ENCODE measurements at regions not wholly inside any gene's neighbourhood (a gene's known extent, or its start where the extent isn't known, plus 50 kb on each side); places are given as distances from the start of the nearest gene placed in this dataset.
A peak's percentile ranks its signal among the peaks of the same experiment; 100 is the strongest.

- Histone ChIP-seq H3K27ac (ENCODE audit: low read depth) (no peak overlapping the region), H3K4me3 (ENCODE audit: low read depth, low read length) (no peak overlapping the region), H3K4me1 (ENCODE audit: insufficient read depth) (no peaks in the 10 kb centered on the region), H3K36me3 (ENCODE audit: insufficient read depth) (no peaks in the 10 kb centered on the region)
- 93% methylated on average over 6 of the region's 6 CpGs for WGBS
- DNase-seq (ENCODE audit: extremely low spot score): no peak
These were observed 117.6 kb upstream of the PWP1 start for GRCh38 chr12:107567876-107568619.

DNA sequence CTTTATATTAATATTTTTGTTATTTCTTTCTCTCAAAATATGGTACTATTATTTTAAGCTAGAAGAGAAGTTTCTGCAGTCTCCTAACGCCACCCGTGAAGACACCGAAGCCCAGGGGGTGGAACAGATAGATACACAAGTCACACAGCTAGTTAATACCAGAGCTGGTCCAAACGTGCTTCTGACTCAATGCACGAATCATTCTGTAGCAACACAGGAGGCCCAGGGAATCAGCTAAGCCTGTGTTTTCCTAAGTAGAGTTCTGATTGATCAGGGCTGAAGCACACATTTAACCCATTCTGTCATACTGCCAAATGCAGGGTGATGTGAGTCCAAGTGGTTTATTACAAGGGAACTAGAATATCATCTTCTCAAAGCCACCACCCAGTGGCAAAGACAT, 116.9 kb upstream of the PWP1 start:
- WGBS: 78% methylated on average over 5 of the region's 5 CpGs

GRCh38 chr12:107570721-107571120, 114.9 kb upstream of the PWP1 start:
- H3K27ac ChIP-seq (ENCODE audit: low read depth): no peak overlapping the region
- WGBS: 51% methylated on average over 1 of the region's 1 CpG
- H3K4me3 ChIP-seq (ENCODE audit: low read depth, low read length): no peak overlapping the region
- no peaks in the 10 kb centered on the region for H3K36me3 ChIP-seq (ENCODE audit: insufficient read depth)
- H3K4me1 ChIP-seq (ENCODE audit: insufficient read depth): no peaks in the 10 kb centered on the region
- DNase-seq (ENCODE audit: extremely low spot score): no peak

More for the DNA sequence above, 116.9 kb upstream of the PWP1 start:
- H3K4me1 ChIP-seq (ENCODE audit: insufficient read depth): no peaks in the 10 kb centered on the region
- H3K36me3 ChIP-seq (ENCODE audit: insufficient read depth): no peaks in the 10 kb centered on the region
- H3K4me3 ChIP-seq (ENCODE audit: low read depth, low read length): no peak overlapping the region
- no peak overlapping the region for H3K27ac ChIP-seq (ENCODE audit: low read depth)
- no peak for DNase-seq (ENCODE audit: extremely low spot score)

GRCh38 chr12:107571492-107571891, 114.1 kb upstream of the PWP1 start:
- DNase-seq (ENCODE audit: extremely low spot score): no peak
- Histone ChIP-seq H3K36me3 (ENCODE audit: insufficient read depth) (no peaks in the 10 kb centered on the region), H3K4me3 (ENCODE audit: low read depth, low read length) (no peak overlapping the region), H3K4me1 (ENCODE audit: insufficient read depth) (no peaks in the 10 kb centered on the region), H3K27ac (ENCODE audit: low read depth) (no peak overlapping the region)
- WGBS: 82% methylated on average over 7 of the region's 7 CpGs

DNA sequence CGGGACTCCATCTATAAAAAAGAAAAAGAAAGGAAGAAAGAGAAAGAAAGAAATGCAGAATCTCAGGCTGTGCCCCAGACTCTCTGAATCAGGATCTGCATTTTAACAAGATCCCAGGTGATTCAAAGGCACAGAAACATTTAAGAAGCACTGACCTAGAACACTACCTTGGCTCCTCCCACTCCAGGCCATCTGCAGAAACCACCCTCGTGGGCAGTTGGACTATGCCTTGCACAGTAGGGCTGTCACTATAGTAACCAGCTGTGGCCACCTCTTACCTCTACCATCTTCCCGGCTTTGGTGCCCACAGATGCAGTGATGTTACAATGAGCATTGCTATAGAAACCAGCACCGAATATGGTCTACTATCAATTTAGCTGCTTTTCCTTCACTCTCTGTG, 110.9 kb upstream of the PWP1 start:
- WGBS: 86% methylated on average over 4 of the region's 4 CpGs
- H3K4me3 ChIP-seq (ENCODE audit: low read depth, low read length): no peak overlapping the region
- DNase-seq (ENCODE audit: extremely low spot score): no peak

DNA sequence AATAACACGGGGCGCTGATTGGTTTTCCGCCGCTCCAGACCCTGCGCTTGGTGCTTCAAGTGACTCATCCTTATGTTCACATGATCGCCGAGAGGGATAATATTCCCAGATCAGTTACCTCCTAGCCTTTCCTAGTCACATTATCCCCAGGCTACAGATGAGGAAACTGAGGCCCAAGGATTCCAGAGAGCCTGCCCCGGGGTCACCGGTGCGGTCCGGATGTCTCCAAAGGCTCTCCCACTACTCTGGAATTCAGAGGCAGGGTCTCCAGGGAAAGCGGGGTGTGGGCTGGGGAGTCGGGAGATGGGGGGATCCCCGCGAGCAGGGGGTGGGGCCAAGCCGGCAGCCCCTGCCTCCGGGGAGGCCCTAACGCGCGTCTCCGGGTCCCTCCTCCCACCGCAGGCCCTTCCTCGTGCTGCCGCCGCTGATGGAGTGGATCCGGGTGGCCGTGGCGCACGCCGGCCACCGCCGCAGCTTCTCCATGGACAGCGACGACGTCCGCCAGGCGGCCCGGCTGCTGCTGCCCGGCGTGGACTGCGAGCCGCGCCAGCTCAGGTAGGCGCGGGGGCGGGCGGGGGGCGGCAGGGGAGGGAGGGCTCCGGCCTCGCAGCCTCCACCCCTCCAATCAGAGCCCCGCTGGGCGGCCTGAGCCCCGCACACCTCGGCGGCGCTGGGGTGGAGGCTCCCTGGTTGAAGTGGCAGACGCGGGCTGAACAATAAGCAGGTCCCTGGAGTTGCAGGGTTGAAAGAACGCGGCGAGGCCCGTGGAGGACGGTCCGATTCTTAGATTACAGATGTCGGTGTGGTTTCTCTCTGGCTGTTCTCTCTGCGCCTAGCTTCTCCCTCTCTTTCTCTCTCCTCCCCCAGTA, 104.6 kb upstream of the PWP1 start:
- Histone ChIP-seq H3K4me1 (ENCODE audit: insufficient read depth) (no peaks in the 10 kb centered on the region), H3K4me3 (ENCODE audit: low read depth, low read length) (peak overlapping the region; percentile 17), H3K36me3 (ENCODE audit: insufficient read depth) (no peaks in the 10 kb centered on the region), H3K27ac (ENCODE audit: low read depth) (no peak overlapping the region)
- WGBS: 18% methylated on average over 66 of the region's 66 CpGs
- no peak for DNase-seq (ENCODE audit: extremely low spot score)

More for the DNA sequence above, 110.9 kb upstream of the PWP1 start:
- no peak overlapping the region for H3K27ac ChIP-seq (ENCODE audit: low read depth)
- no peaks in the 10 kb centered on the region for H3K4me1 ChIP-seq (ENCODE audit: insufficient read depth)
- no peaks in the 10 kb centered on the region for H3K36me3 ChIP-seq (ENCODE audit: insufficient read depth)

DNA sequence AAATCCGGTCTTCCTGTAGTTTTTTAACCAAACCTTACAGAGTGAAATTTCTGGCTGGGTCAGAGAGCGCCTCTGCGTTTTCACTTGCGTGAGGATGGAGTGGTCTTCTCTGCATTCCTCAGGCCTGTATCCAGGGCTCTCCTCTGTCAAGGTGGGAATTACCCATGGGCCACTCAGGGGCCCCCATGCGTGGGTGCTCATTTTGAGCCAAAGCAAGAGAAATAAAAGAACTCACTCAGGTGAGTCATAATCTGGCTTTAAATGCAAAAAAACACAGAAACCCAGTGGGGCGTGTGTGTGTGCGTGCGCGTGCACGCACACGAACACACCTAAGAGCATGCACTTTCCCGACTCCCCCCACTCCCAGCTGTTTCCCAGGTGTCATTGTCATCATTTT, 104.0 kb upstream of the PWP1 start:
- Histone ChIP-seq H3K36me3 (ENCODE audit: insufficient read depth) (no peaks in the 10 kb centered on the region), H3K27ac (ENCODE audit: low read depth) (no peak overlapping the region), H3K4me3 (ENCODE audit: low read depth, low read length) (no peak overlapping the region), H3K4me1 (ENCODE audit: insufficient read depth) (no peaks in the 10 kb centered on the region)
- 69% methylated on average over 12 of the region's 12 CpGs for whole genome bisulfite sequencing
- DNase-seq (ENCODE audit: extremely low spot score): no peak

DNA sequence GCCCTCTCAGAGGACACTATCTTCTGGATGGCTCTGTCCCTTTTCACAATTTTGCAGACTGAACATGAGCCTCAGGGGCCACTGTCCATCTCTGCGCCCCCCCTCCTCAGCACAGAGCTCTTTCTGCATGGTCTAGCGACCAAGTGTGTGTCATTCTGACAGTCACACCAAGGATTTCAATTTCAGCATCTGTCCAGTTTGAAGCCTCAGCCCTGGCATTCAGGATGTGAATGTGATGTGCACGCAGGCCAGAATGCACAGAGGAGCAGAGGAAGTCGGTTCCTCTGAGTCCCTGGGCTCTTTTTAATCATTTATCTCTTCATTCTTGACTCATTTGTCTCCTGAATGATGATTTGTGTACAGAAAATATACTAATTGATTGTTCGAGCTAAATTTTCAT, 102.0 kb upstream of the PWP1 start:
- H3K4me3 ChIP-seq (ENCODE audit: low read depth, low read length): no peak overlapping the region
- H3K27ac ChIP-seq (ENCODE audit: low read depth): no peak overlapping the region
- no peaks in the 10 kb centered on the region for H3K36me3 ChIP-seq (ENCODE audit: insufficient read depth)
- WGBS: 84% methylated on average over 5 of the region's 5 CpGs
- H3K4me1 ChIP-seq (ENCODE audit: insufficient read depth): no peaks in the 10 kb centered on the region
- DNase-seq (ENCODE audit: extremely low spot score): no peak

DNA sequence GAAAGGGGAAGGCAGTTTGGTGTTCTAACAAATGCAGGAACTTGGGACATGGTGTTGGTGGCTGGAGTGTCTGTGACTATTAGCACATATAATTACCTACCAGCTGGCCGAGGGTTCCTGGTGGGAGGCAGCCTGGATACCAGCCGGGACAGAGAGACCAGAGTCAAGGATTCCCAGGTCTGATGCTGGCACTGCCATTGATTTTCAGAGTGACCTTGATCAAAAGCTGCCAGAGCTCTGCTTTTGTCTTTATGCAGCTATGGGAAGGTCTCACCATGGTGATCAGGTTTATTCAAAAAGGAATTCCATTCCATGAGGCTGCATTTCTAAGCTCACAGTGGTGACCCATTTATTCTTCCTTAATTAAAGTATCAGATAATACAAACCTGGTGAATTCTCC, 101.0 kb upstream of the PWP1 start:
- H3K36me3 ChIP-seq (ENCODE audit: insufficient read depth): no peaks in the 10 kb centered on the region
- no peak for DNase-seq (ENCODE audit: extremely low spot score)
- H3K4me3 ChIP-seq (ENCODE audit: low read depth, low read length): no peak overlapping the region
- 74% methylated on average over 2 of the region's 2 CpGs for WGBS
- H3K4me1 ChIP-seq (ENCODE audit: insufficient read depth): no peaks in the 10 kb centered on the region
- H3K27ac ChIP-seq (ENCODE audit: low read depth): no peak overlapping the region

DNA sequence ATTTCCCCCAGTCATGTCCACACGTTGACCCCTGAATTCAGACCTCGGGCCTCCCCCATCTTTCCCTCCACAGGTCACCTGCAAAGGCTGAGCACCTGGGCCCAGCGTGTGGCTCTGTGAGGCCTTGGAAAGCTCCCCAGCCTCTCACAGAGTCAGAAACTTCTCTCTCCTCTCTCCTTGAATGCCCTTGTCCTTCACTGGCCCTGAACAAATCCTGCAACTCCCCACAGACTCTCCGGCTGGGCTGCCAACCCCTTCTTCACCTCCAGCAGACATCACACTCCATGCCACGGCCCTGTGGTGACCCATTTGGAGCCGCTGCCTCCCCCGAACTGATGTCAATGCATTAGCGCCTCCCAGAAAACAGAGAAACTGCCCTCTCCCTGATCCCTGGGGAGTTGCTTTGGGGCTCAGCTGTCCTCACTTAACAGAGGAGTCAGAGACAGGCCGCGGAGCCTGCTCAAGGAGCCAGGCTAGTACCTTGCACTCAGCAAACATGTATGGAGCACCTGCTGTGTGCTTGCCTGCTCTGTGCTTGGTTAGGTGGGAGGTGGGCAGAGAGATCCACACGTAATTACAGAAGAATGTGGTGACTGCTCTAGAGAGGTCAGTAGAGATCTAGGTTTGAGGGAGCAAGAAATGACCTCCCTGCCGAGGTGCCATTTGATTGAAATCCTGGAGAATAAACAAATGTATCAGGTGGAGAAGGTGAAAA, 99.2 kb upstream of the PWP1 start:
- 87% methylated on average over 12 of the region's 12 CpGs for WGBS
- DNase-seq (ENCODE audit: extremely low spot score): no peak
- Histone ChIP-seq H3K36me3 (ENCODE audit: insufficient read depth) (no peaks in the 10 kb centered on the region), H3K27ac (ENCODE audit: low read depth) (no peak overlapping the region), H3K4me3 (ENCODE audit: low read depth, low read length) (no peak overlapping the region), H3K4me1 (ENCODE audit: insufficient read depth) (no peaks in the 10 kb centered on the region)

DNA sequence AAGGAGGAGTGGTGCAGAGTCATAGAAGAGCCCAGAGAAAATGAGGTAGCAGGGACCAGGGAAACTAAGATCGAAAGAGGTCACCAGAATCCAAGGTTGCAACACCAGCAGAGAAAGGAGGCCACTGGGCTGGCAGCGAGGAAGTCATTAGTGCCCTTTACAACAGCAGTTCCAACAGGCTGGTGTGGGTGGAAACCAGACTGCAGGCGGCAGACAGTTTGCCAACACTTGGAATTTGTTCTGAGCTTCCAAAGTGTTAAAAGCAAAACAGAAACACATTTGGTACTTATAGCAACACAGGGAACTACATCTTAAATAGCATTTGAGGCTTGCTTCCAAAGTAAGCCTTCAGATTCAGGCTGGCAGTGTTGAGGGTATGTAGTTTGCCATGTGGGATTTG, 95.2 kb upstream of the PWP1 start:
- no peak overlapping the region for H3K4me3 ChIP-seq (ENCODE audit: low read depth, low read length)
- H3K36me3 ChIP-seq (ENCODE audit: insufficient read depth): no peaks in the 10 kb centered on the region
- DNase-seq (ENCODE audit: extremely low spot score): no peak
- no peaks in the 10 kb centered on the region for H3K4me1 ChIP-seq (ENCODE audit: insufficient read depth)
- 92% methylated on average over 3 of the region's 3 CpGs for WGBS
- no peak overlapping the region for H3K27ac ChIP-seq (ENCODE audit: low read depth)

- Histone ChIP-seq H3K36me3 (ENCODE audit: insufficient read depth) (no peaks in the 10 kb centered on the region), H3K4me3 (ENCODE audit: low read depth, low read length) (no peak overlapping the region), H3K4me1 (ENCODE audit: insufficient read depth) (no peaks in the 10 kb centered on the region), H3K27ac (ENCODE audit: low read depth) (no peak overlapping the region)
- WGBS: 89% methylated on average over 2 of the region's 2 CpGs
- DNase-seq (ENCODE audit: extremely low spot score): no peak
These were observed 94.7 kb upstream of the PWP1 start for GRCh38 chr12:107590814-107591375.

DNA sequence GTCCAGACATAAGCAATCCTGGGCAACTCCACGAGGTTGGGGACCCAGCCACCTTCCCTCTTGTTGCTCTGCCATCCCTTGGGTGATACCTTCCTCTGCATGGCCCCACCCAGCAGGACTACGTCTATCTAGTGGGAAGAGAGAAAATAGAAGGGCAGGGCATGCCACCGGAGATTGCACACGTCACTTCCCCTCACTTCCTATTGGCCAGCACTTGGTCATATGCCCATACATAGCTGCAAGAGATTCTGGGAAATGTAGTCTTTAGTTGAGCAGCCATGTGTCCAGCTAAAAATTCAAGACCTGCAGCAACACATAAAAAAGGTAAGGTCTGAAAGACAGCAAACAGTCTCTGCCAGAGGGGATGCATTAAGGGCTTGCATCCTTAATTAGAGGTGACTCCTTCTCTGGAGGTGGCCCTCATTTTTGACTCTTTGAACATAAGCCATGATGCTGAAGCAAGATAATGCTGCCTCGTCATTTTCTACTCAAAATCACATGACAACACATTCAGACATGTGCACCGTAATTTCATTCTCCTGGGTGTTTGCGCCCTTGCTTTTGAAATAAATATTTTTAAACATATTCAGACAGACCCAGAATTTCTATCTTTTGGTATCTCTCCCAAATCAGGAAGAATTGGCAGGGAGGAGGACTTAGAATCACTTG, 91.8 kb upstream of the PWP1 start:
- no peak overlapping the region for H3K4me3 ChIP-seq (ENCODE audit: low read depth, low read length)
- H3K27ac ChIP-seq (ENCODE audit: low read depth): no peak overlapping the region
- DNase-seq (ENCODE audit: extremely low spot score): no peak
- H3K36me3 ChIP-seq (ENCODE audit: insufficient read depth): no peaks in the 10 kb centered on the region
- no peaks in the 10 kb centered on the region for H3K4me1 ChIP-seq (ENCODE audit: insufficient read depth)
- WGBS: 88% methylated on average over 7 of the region's 7 CpGs

Measured in urinary bladder (tissue), 3 donors.